ENCODE measurements at regions not wholly inside any gene's neighbourhood (a gene's known extent, or its start where the extent isn't known, plus 50 kb on each side); places are given as distances from the start of the nearest gene placed in this dataset.
"Not testable (repeated sequence)": the region's sequence is repeated elsewhere in the genome, so short reads cannot be mapped to it uniquely, and the experiment has no call there.

- H3K9me2 ChIP-seq (replicated peaks; ENCODE audit: insufficient read depth, low read length) = no peaks in the 10 kb centered on the region
- no peak for TF ChIP-seq EZH2phosphoT487 (conservative IDR thresholded peaks at IDR 0.05; ENCODE audit: low read length)
- no peak for TF ChIP-seq CTCF (IDR thresholded peaks at IDR 0.05; ENCODE audit: insufficient read depth, low read length, poor library complexity, severe bottlenecking)
- no peaks in the 10 kb centered on the region for H3F3A ChIP-seq (ENCODE audit: insufficient read depth)
- H3K27ac ChIP-seq (ENCODE audit: low read depth, low read length) = no peak overlapping the region
- H2AFZ ChIP-seq (ENCODE audit: low read depth, low read length, severe bottlenecking) = no peak overlapping the region
- no peaks in the 10 kb centered on the region for H3K36me3 ChIP-seq (ENCODE audit: low read length)
- H3K27me3 ChIP-seq (ENCODE audit: low read length) = no peaks in the 10 kb centered on the region
- H3K4me2 ChIP-seq (ENCODE audit: low read depth, low read length, poor library complexity, severe bottlenecking) = no peak overlapping the region
- no peaks in the 10 kb centered on the region for H3K79me2 ChIP-seq (ENCODE audit: insufficient read depth, low read length)
- H3K9me3 ChIP-seq (ENCODE audit: insufficient read depth, low read length) = no peaks in the 10 kb centered on the region
- no peaks in the 10 kb centered on the region for H4K20me1 ChIP-seq (ENCODE audit: low read depth, low read length)
- H3K4me3 ChIP-seq (ENCODE audit: insufficient read depth, low read length, poor library complexity, severe bottlenecking) = no peak overlapping the region
- H3K9ac ChIP-seq (ENCODE audit: low read length) = no peak overlapping the region
Observed at GRCh38 chr2:129203331-129203730, 776.1 kb upstream of the RAB6C start.

- not testable (repeated sequence) for H3K79me2 ChIP-seq (ENCODE audit: insufficient read depth, low read length); H3K9me2 ChIP-seq (replicated peaks; ENCODE audit: insufficient read depth, low read length); H3K4me2 ChIP-seq (ENCODE audit: low read depth, low read length, poor library complexity, severe bottlenecking); H3K27ac ChIP-seq (ENCODE audit: low read depth, low read length); H4K20me1 ChIP-seq (ENCODE audit: low read depth, low read length); H3K9me3 ChIP-seq (ENCODE audit: insufficient read depth, low read length); H3K4me3 ChIP-seq (ENCODE audit: insufficient read depth, low read length, poor library complexity, severe bottlenecking); H3K27me3 ChIP-seq (ENCODE audit: low read length); H3K36me3 ChIP-seq (ENCODE audit: low read length); H3K9ac ChIP-seq (ENCODE audit: low read length); H3F3A ChIP-seq (ENCODE audit: insufficient read depth); H2AFZ ChIP-seq (ENCODE audit: low read depth, low read length, severe bottlenecking)
Observed at GRCh38 chr2:129204581-129204980, 774.9 kb upstream of the RAB6C start.

GRCh38 chr2:129205176-129205575 lies 774.3 kb upstream of the RAB6C start:
- TF ChIP-seq CTCF (IDR thresholded peaks at IDR 0.05; ENCODE audit: insufficient read depth, low read length, poor library complexity, severe bottlenecking) = no peak
- Histone ChIP-seq H4K20me1 (ENCODE audit: low read depth, low read length) (no peaks in the 10 kb centered on the region), H3F3A (ENCODE audit: insufficient read depth) (no peaks in the 10 kb centered on the region), H3K4me3 (ENCODE audit: insufficient read depth, low read length, poor library complexity, severe bottlenecking) (no peak overlapping the region), H3K79me2 (ENCODE audit: insufficient read depth, low read length) (no peaks in the 10 kb centered on the region), H3K36me3 (ENCODE audit: low read length) (no peaks in the 10 kb centered on the region), H3K9me2 (replicated peaks; ENCODE audit: insufficient read depth, low read length) (no peaks in the 10 kb centered on the region), H3K27ac (ENCODE audit: low read depth, low read length) (no peak overlapping the region), H2AFZ (ENCODE audit: low read depth, low read length, severe bottlenecking) (no peak overlapping the region), H3K9me3 (ENCODE audit: insufficient read depth, low read length) (no peaks in the 10 kb centered on the region), H3K4me2 (ENCODE audit: low read depth, low read length, poor library complexity, severe bottlenecking) (no peak overlapping the region), H3K9ac (ENCODE audit: low read length) (no peak overlapping the region), H3K27me3 (ENCODE audit: low read length) (no peaks in the 10 kb centered on the region)

- Histone ChIP-seq H3K9ac (ENCODE audit: low read length) (no peak overlapping the region), H2AFZ (ENCODE audit: low read depth, low read length, severe bottlenecking) (no peak overlapping the region), H3K79me2 (ENCODE audit: insufficient read depth, low read length) (no peaks in the 10 kb centered on the region), H3K27me3 (ENCODE audit: low read length) (no peaks in the 10 kb centered on the region), H3K4me3 (ENCODE audit: insufficient read depth, low read length, poor library complexity, severe bottlenecking) (no peak overlapping the region), H3K9me3 (ENCODE audit: insufficient read depth, low read length) (no peaks in the 10 kb centered on the region), H3K4me2 (ENCODE audit: low read depth, low read length, poor library complexity, severe bottlenecking) (no peak overlapping the region), H3K9me2 (replicated peaks; ENCODE audit: insufficient read depth, low read length) (no peaks in the 10 kb centered on the region), H3K27ac (ENCODE audit: low read depth, low read length) (no peak overlapping the region), H3K36me3 (ENCODE audit: low read length) (no peaks in the 10 kb centered on the region), H4K20me1 (ENCODE audit: low read depth, low read length) (no peaks in the 10 kb centered on the region), H3F3A (ENCODE audit: insufficient read depth) (no peaks in the 10 kb centered on the region)
- TF ChIP-seq EZH2phosphoT487 (conservative IDR thresholded peaks at IDR 0.05; ENCODE audit: low read length) (no peak), CTCF (IDR thresholded peaks at IDR 0.05; ENCODE audit: insufficient read depth, low read length, poor library complexity, severe bottlenecking) (no peak)
Observed at GRCh38 chr2:129205766-129206165, 773.7 kb upstream of the RAB6C start.
